Activated CD4-positive, alpha-beta T cell treated with anti-CD3 and anti-CD28 coated beads, Interleukin-2, Interleukin-4, amounts not matched to agents 100 ng/mL and 50 ng/mL, durations not matched to agents 16 hours and 8 hours (primary cell): ENCODE measurements at regions not wholly inside any gene's neighbourhood (a gene's known extent, or its start where the extent isn't known, plus 50 kb on each side); places are given as distances from the start of the nearest gene placed in this dataset.

Experiments used
- DNase-seq: peaks from one replicate; pipeline ENCODE4 v3.0.0-alpha.2; 2020; ENCODE audit warnings: low spot score

- no peak for DNase-seq
Observed at GRCh38 chrX:39144956-39145355, 343.7 kb downstream of the MID1IP1 start.

- DNase-seq = no peak
Observed at GRCh38 chrX:39145859-39146258, 344.6 kb downstream of the MID1IP1 start.

GRCh38 chrX:39149761-39150160, 348.5 kb downstream of the MID1IP1 start:
- peak; percentile 57 for DNase-seq

- DNase-seq = no peak
Observed at GRCh38 chrX:39150220-39150619, 349.0 kb downstream of the MID1IP1 start.

GRCh38 chrX:39150621-39151020, 349.4 kb downstream of the MID1IP1 start:
- no peak for DNase-seq

GRCh38 chrX:39152106-39152649, 350.9 kb downstream of the MID1IP1 start:
- DNase-seq = peak; percentile 34

GRCh38 chrX:39156051-39156450, 354.8 kb downstream of the MID1IP1 start:
- DNase-seq = no peak

- DNase-seq = no peak
Observed at GRCh38 chrX:39157006-39157405, 355.7 kb downstream of the MID1IP1 start.

- DNase-seq = no peak
Observed at GRCh38 chrX:39157796-39158195, 356.5 kb downstream of the MID1IP1 start.

- DNase-seq = no peak
Observed at GRCh38 chrX:39158801-39159657, 357.8 kb downstream of the MID1IP1 start.

- no peak for DNase-seq
Observed at GRCh38 chrX:39159921-39160507, 358.8 kb downstream of the MID1IP1 start.

- DNase-seq = no peak
Observed at GRCh38 chrX:39161611-39162255, 360.5 kb downstream of the MID1IP1 start.

- peak; percentile 39 for DNase-seq
Observed at GRCh38 chrX:39162322-39162735, 361.1 kb downstream of the MID1IP1 start.

GRCh38 chrX:39163581-39164126, 362.4 kb downstream of the MID1IP1 start:
- DNase-seq = peak; percentile 64

- no peak for DNase-seq
Observed at GRCh38 chrX:39164212-39164611, 363.0 kb downstream of the MID1IP1 start.

GRCh38 chrX:39165185-39165584, 363.9 kb downstream of the MID1IP1 start:
- no peak for DNase-seq

GRCh38 chrX:39165773-39166172, 364.5 kb downstream of the MID1IP1 start:
- DNase-seq = no peak

- DNase-seq = peak; percentile 45
Observed at GRCh38 chrX:39167791-39168190, 366.5 kb downstream of the MID1IP1 start.

- no peak for DNase-seq
Observed at GRCh38 chrX:39168609-39169008, 367.4 kb downstream of the MID1IP1 start.

- DNase-seq = no peak
Observed at GRCh38 chrX:39169976-39170375, 368.7 kb downstream of the MID1IP1 start.

- DNase-seq = no peak
Observed at GRCh38 chrX:39170464-39170863, 369.2 kb downstream of the MID1IP1 start.

GRCh38 chrX:39171686-39172085, 370.4 kb downstream of the MID1IP1 start:
- no peak for DNase-seq
